WERI-Rb-1 (cell line): ENCODE measurements at regions not wholly inside any gene's neighbourhood (a gene's known extent, or its start where the extent isn't known, plus 50 kb on each side); places are given as distances from the start of the nearest gene placed in this dataset.

Experiments used
- DNase-seq: peaks from one replicate; pipeline ENCODE4 v3.0.0-alpha.2; 2020
- H3K27ac ChIP-seq: fragments of 250-450 bp; sonication (Bioruptor Pico); 2 replicates; pipeline ENCODE4 v1.5.1; 2020; ENCODE audit warnings: mild to moderate bottlenecking, moderate library complexity
- H3K27me3 ChIP-seq: fragments of 250-450 bp; sonication (Bioruptor Pico); 2 replicates; pipeline ENCODE4 v1.5.1; 2021; ENCODE audit warnings: mild to moderate bottlenecking, low read depth, moderate library complexity; ENCODE audit not compliant: insufficient read depth, severe bottlenecking
- H3K36me3 ChIP-seq: fragments of 250-450 bp; sonication (Bioruptor Pico); 2 replicates; pipeline ENCODE4 v1.5.1; 2020; ENCODE audit warnings: mild to moderate bottlenecking, moderate library complexity
- H3K4me3 ChIP-seq: 2 replicates; pipeline ENCODE4 v1.5.1; 2011; ENCODE audit warnings: low read depth, mild to moderate bottlenecking, control low read depth, low read length
- H3K9me3 ChIP-seq: fragments of 250-450 bp; sonication (Bioruptor Pico); 2 replicates; pipeline ENCODE4 v1.5.1; 2021; ENCODE audit warnings: mild to moderate bottlenecking, moderate library complexity; ENCODE audit not compliant: severe bottlenecking
- CTCF ChIP-seq: IDR thresholded peaks from 2 replicates; pipeline ENCODE4 v1.5.1; 2011; ENCODE audit warnings: low read depth, mild to moderate bottlenecking, control low read depth, inconsistent platforms, low read length

GRCh38 chr16:65200857-65201256, 79.0 kb upstream of the CDH11 start:
- Histone ChIP-seq H3K27me3 (no peaks in the 10 kb centered on the region), H3K27ac (no peak overlapping the region), H3K9me3 (no peaks in the 10 kb centered on the region), H3K4me3 (no peak overlapping the region), H3K36me3 (no peaks in the 10 kb centered on the region)
- TF ChIP-seq CTCF, result no peak
- no peak for DNase-seq

- Histone ChIP-seq H3K4me3 (no peak overlapping the region), H3K27me3 (no peaks in the 10 kb centered on the region), H3K9me3 (no peaks in the 10 kb centered on the region), H3K36me3 (no peaks in the 10 kb centered on the region), H3K27ac (no peak overlapping the region)
- no peak for TF ChIP-seq CTCF
- DNase-seq, result no peak
Observed at GRCh38 chr16:65200156-65200773, 78.4 kb upstream of the CDH11 start.

GRCh38 chr16:65196420-65197075, 74.7 kb upstream of the CDH11 start:
- no peak for DNase-seq
- no peaks in the 10 kb centered on the region for H3K9me3 ChIP-seq
- no peak for TF ChIP-seq CTCF
- H3K36me3 ChIP-seq, result no peaks in the 10 kb centered on the region
- H3K4me3 ChIP-seq, result no peak overlapping the region
- no peak overlapping the region for H3K27ac ChIP-seq
- no peaks in the 10 kb centered on the region for H3K27me3 ChIP-seq

- no peak overlapping the region for H3K27ac ChIP-seq
- no peak overlapping the region for H3K4me3 ChIP-seq
- no peaks in the 10 kb centered on the region for H3K27me3 ChIP-seq
- no peak for DNase-seq
- H3K36me3 ChIP-seq, result no peaks in the 10 kb centered on the region
- TF ChIP-seq CTCF, result no peak
- H3K9me3 ChIP-seq, result no peaks in the 10 kb centered on the region
Observed at GRCh38 chr16:65195998-65196397, 74.1 kb upstream of the CDH11 start.

GRCh38 chr16:65185241-65185778, 63.4 kb upstream of the CDH11 start:
- no peak for DNase-seq
- H3K36me3 ChIP-seq, result no peaks in the 10 kb centered on the region
- H3K4me3 ChIP-seq, result no peak overlapping the region
- no peaks in the 10 kb centered on the region for H3K27me3 ChIP-seq
- H3K27ac ChIP-seq, result no peak overlapping the region
- no peak for TF ChIP-seq CTCF
- H3K9me3 ChIP-seq, result no peaks in the 10 kb centered on the region
